ENCODE measurements at regions not wholly inside any gene's neighbourhood (a gene's known extent, or its start where the extent isn't known, plus 50 kb on each side); places are given as distances from the start of the nearest gene placed in this dataset.

GRCh38 chr13:33994826-33995502 lies 177.0 kb downstream of the RFC3 start:
- POLR2A ChIA-PET = no interaction called here
- H2AFZ ChIP-seq (ENCODE audit: low read depth, low read length) = no peak overlapping the region
- no peaks in the 10 kb centered on the region for H3K9me3 ChIP-seq (replicated peaks; ENCODE audit: control insufficient read depth, insufficient read depth, low read length)
- H4K20me1 ChIP-seq (replicated peaks; ENCODE audit: control insufficient read depth, extremely low read depth, insufficient read depth, low read length) = no peaks in the 10 kb centered on the region
- no TSS peak for BruUV-seq (replicated peaks)
- H3K9ac ChIP-seq (replicated peaks; ENCODE audit: extremely low read depth, insufficient read depth, low read length) = no peak overlapping the region
- no peaks in the 10 kb centered on the region for H3K36me3 ChIP-seq (ENCODE audit: control insufficient read depth in 2 of 2, extremely low read depth in 1 of 2, insufficient read depth in 2 of 2, low read length in 2 of 2)
- peak; percentile 12 for FAIRE-seq
- H3K4me2 ChIP-seq (ENCODE audit: insufficient read depth, low read length) = no peak overlapping the region
- no peak overlapping the region for H3K4me3 ChIP-seq (replicated peaks in 1 of 3; ENCODE audit: insufficient read depth in 1 of 3, low read depth in 1 of 3, low read length in 3 of 3)
- intact Hi-C loops (cut with micrococcal nuclease) = no loop called here
- no peaks in the 10 kb centered on the region for H3K4me1 ChIP-seq (ENCODE audit: control insufficient read depth, extremely low read depth, insufficient read depth, low read length)
- no peaks in the 10 kb centered on the region for H3K27me3 ChIP-seq (ENCODE audit: control insufficient read depth in 2 of 2, insufficient read depth in 2 of 2, low read length in 2 of 2)
- dilution Hi-C loops (cut with MboI; ENCODE audit: extremely low pct_ligation_motif_present, low sequenced_read_pairs) = no loop called here
- H3K79me2 ChIP-seq (ENCODE audit: control insufficient read depth, insufficient read depth, low read length) = no peaks in the 10 kb centered on the region
- no peak for TF ChIP-seq MYC (IDR thresholded peaks at IDR 0.05; ENCODE audit: low read depth, low read length)
- TF ChIP-seq EZH2 (IDR thresholded peaks at IDR 0.05; ENCODE audit: borderline replicate concordance, low read depth, low read length, severe bottlenecking) = no peak
- TF ChIP-seq POLR2AphosphoS5 (IDR thresholded peaks at IDR 0.05; ENCODE audit: insufficient read depth, low read depth, low read length) = no peak
- TF ChIP-seq CTCF (IDR thresholded peaks at IDR 0.05; ENCODE audit: extremely low read depth in 1 of 2, insufficient read depth in 1 of 2, low read depth in 1 of 2, low read length in 2 of 2) = no peak
- no peak for TF ChIP-seq JUN (IDR thresholded peaks at IDR 0.05; ENCODE audit: borderline replicate concordance, insufficient read depth, insufficient read length, low read depth)
- TF ChIP-seq MAX (IDR thresholded peaks at IDR 0.05; ENCODE audit: insufficient read depth, insufficient read length) = no peak
- TF ChIP-seq FOS (IDR thresholded peaks at IDR 0.05; ENCODE audit: borderline replicate concordance, insufficient read depth, low read length) = no peak
- TF ChIP-seq GATA2 (IDR thresholded peaks at IDR 0.05; ENCODE audit: insufficient read depth, insufficient read length, low read depth, low read length) = no peak
- no peak for TF ChIP-seq POLR2A (IDR thresholded peaks at IDR 0.05; ENCODE audit: low read depth, low read length)
- CTCF ChIA-PET = interaction anchor here (0.7 to 1.4 kb wide), 2 partner anchors 23 to 64 kb away, joined by 3 read pairs; no protein-coding TSS in a partner anchor
- DNase-seq (ENCODE audit: low read depth, low spot score) = no peak
- H3K9me1 ChIP-seq (replicated peaks; ENCODE audit: control insufficient read depth, extremely low read depth, insufficient read depth, low read length) = no peaks in the 10 kb centered on the region
- no peak overlapping the region for H3K27ac ChIP-seq (ENCODE audit: insufficient read depth, low read depth, low read length)
